ENCODE measurements at regions not wholly inside any gene's neighbourhood (a gene's known extent, or its start where the extent isn't known, plus 50 kb on each side); places are given as distances from the start of the nearest gene placed in this dataset.

- TF ChIP-seq EZH2phosphoT487 (IDR thresholded peaks at IDR 0.05; ENCODE audit: low read depth, severe bottlenecking, unreplicated experiment) = no peak
- TF ChIP-seq CTCF (IDR thresholded peaks at IDR 0.05; ENCODE audit: poor library complexity) = no peak
- TF ChIP-seq EZH2 (IDR thresholded peaks at IDR 0.05; ENCODE audit: borderline replicate concordance) = no peak
Observed at GRCh38 chr4:56184214-56184613, 203.1 kb downstream of the AASDH start.
